GM19397 (cell line): ENCODE measurements at regions not wholly inside any gene's neighbourhood (a gene's known extent, or its start where the extent isn't known, plus 50 kb on each side); places are given as distances from the start of the nearest gene placed in this dataset.
"Not testable (repeated sequence)": the region's sequence is repeated elsewhere in the genome, so short reads cannot be mapped to it uniquely, and the experiment has no call there.

Experiments used
- ATAC-seq: cut with Tn5 transposase; IDR thresholded peaks from one replicate; pipeline ENCODE4 v1.9.1; 2021; ENCODE audit warnings: mild to moderate bottlenecking, moderate library complexity; ENCODE audit not compliant: unreplicated experiment

- no peak for ATAC-seq
Measured at GRCh38 chr9:38195737-38196161, 126.7 kb upstream of the SHB start.

- ATAC-seq: no peak
Measured at GRCh38 chr9:38194870-38195269, 125.8 kb upstream of the SHB start.

GRCh38 chr9:38192731-38193265, 123.8 kb upstream of the SHB start:
- ATAC-seq: no peak

GRCh38 chr9:38186404-38187115, 117.5 kb upstream of the SHB start:
- ATAC-seq: no peak

GRCh38 chr9:38185647-38186403, 116.8 kb upstream of the SHB start:
- ATAC-seq: no peak

GRCh38 chr9:38183994-38184568, 115.1 kb upstream of the SHB start:
- ATAC-seq: no peak

- no peak for ATAC-seq
Measured at GRCh38 chr9:38182321-38182720, 113.3 kb upstream of the SHB start.

GRCh38 chr9:38181866-38182265, 112.8 kb upstream of the SHB start:
- no peak for ATAC-seq

- no peak for ATAC-seq
Measured at GRCh38 chr9:38181232-38181631, 112.2 kb upstream of the SHB start.

GRCh38 chr9:38180656-38181055, 111.6 kb upstream of the SHB start:
- ATAC-seq: no peak

GRCh38 chr9:38179965-38180364, 110.9 kb upstream of the SHB start:
- ATAC-seq: no peak

- ATAC-seq: no peak
Measured at GRCh38 chr9:38178237-38178636, 109.2 kb upstream of the SHB start.

- ATAC-seq: no peak
Measured at GRCh38 chr9:38177680-38178079, 108.7 kb upstream of the SHB start.

- ATAC-seq: no peak
Measured at GRCh38 chr9:38176251-38176650, 107.2 kb upstream of the SHB start.

- no peak for ATAC-seq
Measured at GRCh38 chr9:38175423-38175822, 106.4 kb upstream of the SHB start.

- ATAC-seq: no peak
Measured at GRCh38 chr9:38172586-38172985, 103.6 kb upstream of the SHB start.

GRCh38 chr9:38171926-38172325, 102.9 kb upstream of the SHB start:
- no peak for ATAC-seq

- ATAC-seq: no peak
Measured at GRCh38 chr9:38171538-38171884, 102.5 kb upstream of the SHB start.

GRCh38 chr9:38170763-38171537, 101.9 kb upstream of the SHB start:
- not testable (repeated sequence) for ATAC-seq

GRCh38 chr9:38170155-38170554, 101.1 kb upstream of the SHB start:
- not testable (repeated sequence) for ATAC-seq

- ATAC-seq: no peak
Measured at GRCh38 chr9:38166501-38166900, 97.5 kb upstream of the SHB start.
